BJ (cell line): ENCODE measurements at regions not wholly inside any gene's neighbourhood (a gene's known extent, or its start where the extent isn't known, plus 50 kb on each side); places are given as distances from the start of the nearest gene placed in this dataset.

Experiments used
- CTCF ChIA-PET: fragments of 350-600 bp; formaldehyde crosslinking; extraction: SDS; loops from one replicate; lab custom pipeline; 2021; ENCODE audit warnings: antibody characterized with exemption, inconsistent platforms; lab: Yijun Ruan, JAX
- POLR2A ChIA-PET: fragments of 300-600 bp; sonication (Branson Sonifier 250); formaldehyde crosslinking; extraction: SDS; loops from one replicate; lab custom pipeline; 2021; ENCODE audit warnings: antibody characterized with exemption; lab: Charles Lee
- DNase-seq: peaks from one replicate; pipeline ENCODE4 v3.0.0-alpha.2; 2011; ENCODE audit warnings: low read depth
- H3K27me3 ChIP-seq: 2 replicates; pipeline ENCODE4 v1.6.0; 2011; ENCODE audit warnings: low read length; ENCODE audit not compliant: control insufficient read depth, insufficient read depth
- H3K36me3 ChIP-seq: 2 replicates; pipeline ENCODE4 v1.5.1; 2011; ENCODE audit warnings: low read length; ENCODE audit not compliant: control insufficient read depth, insufficient read depth
- H3K4me3 ChIP-seq: 2 replicates; pipeline ENCODE4 v1.5.1; 2011; ENCODE audit warnings: low read depth, mild to moderate bottlenecking, control low read depth, low read length
- CTCF ChIP-seq: IDR thresholded peaks from 2 replicates; pipeline ENCODE4 v1.5.1; 2011; ENCODE audit warnings: low read depth, mild to moderate bottlenecking, control low read depth, inconsistent platforms, low read length, moderate library complexity; ENCODE audit not compliant: insufficient read depth

- ChIA-PET POLR2A (no interaction called here), CTCF (interaction anchor here (0.9 kb wide), 1 partner anchor 9 kb away, joined by 3 read pairs; no protein-coding TSS in a partner anchor)
- DNase-seq: no peak
- Histone ChIP-seq H3K4me3 (no peak overlapping the region), H3K36me3 (no peaks in the 10 kb centered on the region), H3K27me3 (no peaks in the 10 kb centered on the region)
- no peak for TF ChIP-seq CTCF
Observed at GRCh38 chr4:141797966-141798365, 161.6 kb downstream of the IL15 start.

- no peak overlapping the region for H3K4me3 ChIP-seq
- POLR2A ChIA-PET: interaction anchor here (0.6 to 0.9 kb wide), 3 partner anchors 12 to 242 kb away, joined by 3 to 4 read pairs (median 4); no protein-coding TSS in a partner anchor
- TF ChIP-seq CTCF: no peak
- DNase-seq: no peak
- no peaks in the 10 kb centered on the region for H3K36me3 ChIP-seq
- H3K27me3 ChIP-seq: no peaks in the 10 kb centered on the region
- CTCF ChIA-PET: interaction anchor here (1.3 kb wide), 1 partner anchor 9 kb away, joined by 5 read pairs; no protein-coding TSS in a partner anchor
Observed at GRCh38 chr4:141801558-141801957, 165.2 kb downstream of the IL15 start.

GRCh38 chr4:141802333-141802732 lies 165.9 kb downstream of the IL15 start:
- DNase-seq: peak; percentile 88
- CTCF ChIA-PET: interaction anchor here (1.1 to 1.4 kb wide), 3 partner anchors 8 to 284 kb away, joined by 3 to 5 read pairs (median 5); no protein-coding TSS in a partner anchor
- no peak overlapping the region for H3K4me3 ChIP-seq
- TF ChIP-seq CTCF: no peak
- POLR2A ChIA-PET: interaction anchor here (0.6 to 1.0 kb wide), 3 partner anchors 10 to 165 kb away, joined by 3 to 4 read pairs (median 4); no protein-coding TSS in a partner anchor
- no peaks in the 10 kb centered on the region for H3K27me3 ChIP-seq
- no peaks in the 10 kb centered on the region for H3K36me3 ChIP-seq

DNA sequence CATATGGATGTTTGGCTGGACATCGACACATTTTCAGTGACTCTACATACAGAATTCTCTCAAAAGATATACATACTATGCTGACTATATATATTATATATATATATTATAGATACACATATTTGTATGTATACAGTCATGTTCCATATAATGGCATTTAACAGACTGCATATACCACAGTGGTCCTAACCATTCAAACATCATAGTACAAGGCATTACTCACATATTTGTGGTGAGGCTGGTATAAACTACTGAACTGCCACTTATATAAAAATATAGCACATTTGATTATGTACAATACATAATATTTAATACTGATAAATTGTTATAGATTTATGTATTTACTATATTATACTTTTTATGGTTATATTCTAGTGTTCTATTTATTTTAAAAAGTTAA lies 168.5 kb downstream of the IL15 start:
- Histone ChIP-seq H3K4me3 (no peak overlapping the region), H3K27me3 (no peaks in the 10 kb centered on the region), H3K36me3 (no peaks in the 10 kb centered on the region)
- no peak for TF ChIP-seq CTCF
- CTCF ChIA-PET: no interaction called here
- no peak for DNase-seq
- POLR2A ChIA-PET: no interaction called here

DNA sequence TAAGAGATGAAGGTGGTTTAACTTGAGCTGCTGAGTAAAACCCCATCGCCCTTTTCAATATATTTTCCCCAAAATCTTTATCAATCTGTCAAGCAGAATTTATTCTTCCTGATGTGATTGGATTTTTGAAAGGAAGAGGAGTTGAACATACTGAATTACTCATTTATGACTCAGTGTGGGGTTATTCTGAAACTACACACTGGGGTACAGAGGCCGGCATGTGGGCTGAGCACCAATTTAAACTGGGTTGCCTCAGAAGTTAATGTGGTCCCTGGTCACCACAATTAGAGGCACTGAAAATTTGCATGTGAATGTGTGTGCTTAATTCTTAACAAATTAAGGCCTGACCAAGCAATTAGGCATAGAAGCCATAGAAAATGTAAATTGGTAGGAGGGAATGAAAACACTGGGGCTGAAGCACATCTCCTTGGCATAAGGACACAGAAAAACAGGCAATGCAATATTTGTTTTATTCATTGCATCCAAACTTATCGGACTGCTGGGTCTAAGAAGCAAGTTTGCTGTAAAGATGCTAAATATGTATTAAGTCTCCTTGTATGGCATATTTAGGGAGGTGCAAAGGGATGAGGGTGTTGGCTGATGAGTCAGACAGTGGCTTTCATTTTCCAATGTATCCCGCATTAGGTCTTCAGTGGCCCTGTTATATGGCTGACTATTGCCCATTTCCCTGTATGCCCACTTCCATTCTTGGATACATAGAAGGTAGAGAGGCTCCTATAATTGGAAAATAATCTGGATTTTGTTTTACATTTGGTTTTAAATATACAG lies 170.9 kb downstream of the IL15 start:
- Histone ChIP-seq H3K27me3 (no peaks in the 10 kb centered on the region), H3K36me3 (no peaks in the 10 kb centered on the region), H3K4me3 (no peak overlapping the region)
- ChIA-PET CTCF (no interaction called here), POLR2A (no interaction called here)
- no peak for TF ChIP-seq CTCF
- DNase-seq: peak; percentile 15
